Activated CD4-positive, alpha-beta T cell treated with anti-CD3 and anti-CD28 coated beads, Interleukin-2, Interleukin-4, amounts not matched to agents 100 ng/mL and 50 ng/mL, durations not matched to agents 16 hours and 8 hours (primary cell): ENCODE measurements at regions not wholly inside any gene's neighbourhood (a gene's known extent, or its start where the extent isn't known, plus 50 kb on each side); places are given as distances from the start of the nearest gene placed in this dataset.
"Not testable (repeated sequence)": the region's sequence is repeated elsewhere in the genome, so short reads cannot be mapped to it uniquely, and the experiment has no call there.

Experiments used
- DNase-seq: peaks from one replicate; pipeline ENCODE4 v3.0.0-alpha.2; 2020; ENCODE audit warnings: low spot score

GRCh38 chr11:8772571-8773519 lies 90.3 kb downstream of the RPL27A start:
- DNase-seq = no peak

GRCh38 chr11:8773916-8774539 lies 91.4 kb downstream of the RPL27A start:
- peak; percentile 35 for DNase-seq

GRCh38 chr11:8774916-8775315 lies 92.3 kb downstream of the RPL27A start:
- DNase-seq = not testable (repeated sequence)

- no peak for DNase-seq
Measured at GRCh38 chr11:8775332-8775731, 92.7 kb downstream of the RPL27A start.

- DNase-seq = no peak
Measured at GRCh38 chr11:8775734-8776133, 93.1 kb downstream of the RPL27A start.

- DNase-seq = no peak
Measured at GRCh38 chr11:8776209-8776608, 93.6 kb downstream of the RPL27A start.

GRCh38 chr11:8777907-8778767 lies 95.5 kb downstream of the RPL27A start:
- no peak for DNase-seq

GRCh38 chr11:8779107-8779506 lies 96.5 kb downstream of the RPL27A start:
- DNase-seq = no peak

GRCh38 chr11:8779732-8780131 lies 97.1 kb downstream of the RPL27A start:
- no peak for DNase-seq

- no peak for DNase-seq
Measured at GRCh38 chr11:8784954-8785353, 102.4 kb downstream of the RPL27A start.

GRCh38 chr11:8785457-8785856 lies 102.9 kb downstream of the RPL27A start:
- DNase-seq = no peak

- DNase-seq = no peak
Measured at GRCh38 chr11:8785998-8786397, 103.4 kb downstream of the RPL27A start.

GRCh38 chr11:8786933-8787332 lies 104.3 kb downstream of the RPL27A start:
- no peak for DNase-seq

- no peak for DNase-seq
Measured at GRCh38 chr11:8787372-8787771, 104.8 kb downstream of the RPL27A start.

- DNase-seq = no peak
Measured at GRCh38 chr11:8788616-8789015, 106.0 kb downstream of the RPL27A start.

GRCh38 chr11:8789864-8790263 lies 107.3 kb downstream of the RPL27A start:
- DNase-seq = no peak

- DNase-seq = no peak
Measured at GRCh38 chr11:8790968-8791367, 108.4 kb downstream of the RPL27A start.

GRCh38 chr11:8792710-8793109 lies 110.1 kb downstream of the RPL27A start:
- no peak for DNase-seq

- DNase-seq = no peak
Measured at GRCh38 chr11:8793114-8793777, 110.7 kb downstream of the RPL27A start.

- DNase-seq = no peak
Measured at GRCh38 chr11:8794126-8794525, 111.5 kb downstream of the RPL27A start.

- DNase-seq = no peak
Measured at GRCh38 chr11:8794677-8795103, 112.1 kb downstream of the RPL27A start.

GRCh38 chr11:8796941-8797340 lies 114.0 kb upstream of the AKIP1 start:
- no peak for DNase-seq
